SK-N-SH treated with all-trans-retinoic acid at 6 μM for 48 hours (cell line): ENCODE measurements at regions not wholly inside any gene's neighbourhood (a gene's known extent, or its start where the extent isn't known, plus 50 kb on each side); places are given as distances from the start of the nearest gene placed in this dataset.

Experiments used
- ARNTL ChIP-seq: fragments of 450-650 bp; formaldehyde crosslinking; IDR thresholded peaks from 2 replicates; pipeline ENCODE4 v1.5.0; 2020; ENCODE audit warnings: low read depth, mild to moderate bottlenecking, moderate library complexity, borderline replicate concordance
- BACH2 ChIP-seq: fragments of 250-450 bp; sonication (Bioruptor Pico); IDR thresholded peaks from 2 replicates; pipeline ENCODE4 v1.9.0; 2021; ENCODE audit warnings: mild to moderate bottlenecking, borderline replicate concordance
- CREB5 ChIP-seq: fragments of 250-450 bp; sonication (Bioruptor Pico); IDR thresholded peaks from 2 replicates; pipeline ENCODE4 v1.5.1; 2020; ENCODE audit warnings: low read depth, mild to moderate bottlenecking, moderate library complexity
- CSDC2 ChIP-seq: fragments of 250-450 bp; sonication (Bioruptor Pico); IDR thresholded peaks from 2 replicates; pipeline ENCODE4 v1.5.0; 2020; ENCODE audit warnings: mild to moderate bottlenecking, moderate library complexity
- ESRRG ChIP-seq: fragments of 250-450 bp; sonication (Bioruptor Pico); IDR thresholded peaks from 2 replicates; pipeline ENCODE4 v1.6.1; 2021; ENCODE audit warnings: mild to moderate bottlenecking
- GLIS3 ChIP-seq: fragments of 250-450 bp; sonication (Bioruptor Pico); IDR thresholded peaks from 2 replicates; pipeline ENCODE4 v1.5.0; 2020; ENCODE audit warnings: mild to moderate bottlenecking, moderate library complexity
- OSR1 ChIP-seq: fragments of 250-450 bp; sonication (Bioruptor Pico); IDR thresholded peaks from 2 replicates; pipeline ENCODE4 v1.8.0; 2022; ENCODE audit warnings: moderate library complexity, mild to moderate bottlenecking, inconsistent platforms
- POU6F1 ChIP-seq: fragments of 250-450 bp; sonication (Bioruptor Pico); IDR thresholded peaks from 2 replicates; pipeline ENCODE4 v1.8.0; 2021; ENCODE audit warnings: low read depth, mild to moderate bottlenecking, moderate library complexity, borderline replicate concordance
- PPARA ChIP-seq: fragments of 250-450 bp; sonication (Bioruptor Pico); IDR thresholded peaks from 2 replicates; pipeline ENCODE4 v1.5.0; 2020; ENCODE audit warnings: mild to moderate bottlenecking, borderline replicate concordance
- RARB ChIP-seq: fragments of 250-450 bp; sonication (Bioruptor Pico); IDR thresholded peaks from 2 replicates; pipeline ENCODE4 v1.8.0; 2021; ENCODE audit warnings: mild to moderate bottlenecking, moderate library complexity
- ZC3H10 ChIP-seq: fragments of 250-450 bp; sonication (Bioruptor Pico); IDR thresholded peaks from 2 replicates; pipeline ENCODE4 v1.5.1; 2021; ENCODE audit warnings: mild to moderate bottlenecking, moderate library complexity
- ZFP3 ChIP-seq: fragments of 250-450 bp; sonication (Bioruptor Pico); IDR thresholded peaks from 2 replicates; pipeline ENCODE4 v1.5.0; 2020; ENCODE audit warnings: mild to moderate bottlenecking, moderate library complexity
- ZFP30 ChIP-seq: fragments of 450-650 bp; formaldehyde crosslinking; IDR thresholded peaks from 2 replicates; pipeline ENCODE4 v1.5.0; 2022; ENCODE audit warnings: mild to moderate bottlenecking, moderate library complexity
- TF ChIP-seq, protein P1 (sequence below): fragments of 250-450 bp; sonication (Bioruptor Pico); IDR thresholded peaks from 2 replicates; pipeline ENCODE4 v1.8.0; 2020; ENCODE audit warnings: mild to moderate bottlenecking, moderate library complexity, borderline replicate concordance

- TF ChIP-seq ZFP3 (CRISPR knock-in tag) = no peak
- TF ChIP-seq CREB5 = no peak
- no peak for TF ChIP-seq POU6F1
- no peak for TF ChIP-seq RARB (CRISPR knock-in tag)
- no peak for TF ChIP-seq ZFP30 (CRISPR knock-in tag)
- no peak for TF ChIP-seq OSR1 (CRISPR knock-in tag)
- no peak for TF ChIP-seq ZC3H10 (CRISPR knock-in tag)
- no peak for TF ChIP-seq ARNTL (CRISPR knock-in tag)
- no peak for TF ChIP-seq GLIS3 (CRISPR knock-in tag)
- TF ChIP-seq BACH2 = no peak
- no peak for TF ChIP-seq CSDC2 (CRISPR knock-in tag)
- no peak for TF ChIP-seq PPARA (CRISPR knock-in tag)
- TF ChIP-seq, protein P1, sequence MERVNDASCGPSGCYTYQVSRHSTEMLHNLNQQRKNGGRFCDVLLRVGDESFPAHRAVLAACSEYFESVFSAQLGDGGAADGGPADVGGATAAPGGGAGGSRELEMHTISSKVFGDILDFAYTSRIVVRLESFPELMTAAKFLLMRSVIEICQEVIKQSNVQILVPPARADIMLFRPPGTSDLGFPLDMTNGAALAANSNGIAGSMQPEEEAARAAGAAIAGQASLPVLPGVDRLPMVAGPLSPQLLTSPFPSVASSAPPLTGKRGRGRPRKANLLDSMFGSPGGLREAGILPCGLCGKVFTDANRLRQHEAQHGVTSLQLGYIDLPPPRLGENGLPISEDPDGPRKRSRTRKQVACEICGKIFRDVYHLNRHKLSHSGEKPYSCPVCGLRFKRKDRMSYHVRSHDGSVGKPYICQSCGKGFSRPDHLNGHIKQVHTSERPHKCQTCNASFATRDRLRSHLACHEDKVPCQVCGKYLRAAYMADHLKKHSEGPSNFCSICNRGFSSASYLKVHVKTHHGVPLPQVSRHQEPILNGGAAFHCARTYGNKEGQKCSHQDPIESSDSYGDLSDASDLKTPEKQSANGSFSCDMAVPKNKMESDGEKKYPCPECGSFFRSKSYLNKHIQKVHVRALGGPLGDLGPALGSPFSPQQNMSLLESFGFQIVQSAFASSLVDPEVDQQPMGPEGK = no peak
- TF ChIP-seq ESRRG (CRISPR knock-in tag) = no peak
These were observed 101.2 kb upstream of the STXBP6 start for GRCh38 chr14:25150934-25151790.
